ENCODE measurements at regions not wholly inside any gene's neighbourhood (a gene's known extent, or its start where the extent isn't known, plus 50 kb on each side); places are given as distances from the start of the nearest gene placed in this dataset.

GRCh38 chr1:55827350-55827749, 612.2 kb upstream of the USP24 start:
- Histone ChIP-seq H2BK5ac (ENCODE audit: low read length) (no peak overlapping the region), H3K23ac (ENCODE audit: low read depth, low read length, poor library complexity) (no peak overlapping the region), H4K8ac (ENCODE audit: low read depth, low read length) (no peak overlapping the region), H2BK12ac (ENCODE audit: low read length) (no peak overlapping the region), H2BK120ac (ENCODE audit: low read depth, low read length) (no peak overlapping the region), H3K27me3 (ENCODE audit: control insufficient read depth in 3 of 3, insufficient read depth in 3 of 3, low read depth in 1 of 3, low read length in 3 of 3) (no peaks in the 10 kb centered on the region), H3K36me3 (replicated peaks in 1 of 2; ENCODE audit: control insufficient read depth in 2 of 2, insufficient read depth in 2 of 2, low read length in 2 of 2) (no peaks in the 10 kb centered on the region), H3K18ac (ENCODE audit: low read length) (no peak overlapping the region), H4K91ac (ENCODE audit: low read depth, low read length, poor library complexity) (no peak overlapping the region), H3K4ac (ENCODE audit: low read length) (no peak overlapping the region), H3K14ac (ENCODE audit: low read length) (no peak overlapping the region), H3K4me1 (ENCODE audit: control insufficient read depth in 2 of 2, insufficient read depth in 1 of 2, low read depth in 1 of 2, low read length in 2 of 2) (no peaks in the 10 kb centered on the region), H2BK15ac (ENCODE audit: low read length) (no peak overlapping the region), H3K9me3 (replicated peaks in 1 of 2; ENCODE audit: control insufficient read depth in 2 of 2, insufficient read depth in 1 of 2, low read depth in 1 of 2, low read length in 2 of 2) (no peaks in the 10 kb centered on the region), H3K79me1 (ENCODE audit: low read depth, low read length) (no peaks in the 10 kb centered on the region), H2AFZ (ENCODE audit: low read length) (no peak overlapping the region), H3K9ac (ENCODE audit: low read depth, low read length, poor library complexity) (no peak overlapping the region), H3K27ac (replicated peaks; ENCODE audit: low read length) (no peak overlapping the region), H3K4me2 (ENCODE audit: insufficient read depth, low read length, poor library complexity, severe bottlenecking) (no peak overlapping the region), H2AK5ac (ENCODE audit: low read depth, low read length) (no peak overlapping the region), H3K4me3 (ENCODE audit: low read length in 2 of 2) (no peak overlapping the region)
- no peak for DNase-seq (ENCODE audit: low spot score)
- WGBS, 2 donors (ENCODE audit: extremely low coverage in 2 of 2, insufficient read length in 2 of 2, insufficient replicate concordance in 1 of 2): no CpG with 5 or more reads among the region's 4 CpGs

- Histone ChIP-seq H2BK15ac (ENCODE audit: low read length) (no peak overlapping the region), H3K27ac (replicated peaks; ENCODE audit: low read length) (no peak overlapping the region), H2BK12ac (ENCODE audit: low read length) (no peak overlapping the region), H3K4me1 (ENCODE audit: control insufficient read depth in 2 of 2, insufficient read depth in 1 of 2, low read depth in 1 of 2, low read length in 2 of 2) (no peaks in the 10 kb centered on the region), H2AFZ (ENCODE audit: low read length) (no peak overlapping the region), H3K27me3 (ENCODE audit: control insufficient read depth in 3 of 3, insufficient read depth in 3 of 3, low read depth in 1 of 3, low read length in 3 of 3) (no peaks in the 10 kb centered on the region), H3K9ac (ENCODE audit: low read depth, low read length, poor library complexity) (no peak overlapping the region), H2AK5ac (ENCODE audit: low read depth, low read length) (no peak overlapping the region), H2BK5ac (ENCODE audit: low read length) (no peak overlapping the region), H3K4me2 (ENCODE audit: insufficient read depth, low read length, poor library complexity, severe bottlenecking) (no peak overlapping the region), H3K79me1 (ENCODE audit: low read depth, low read length) (no peaks in the 10 kb centered on the region), H3K23ac (ENCODE audit: low read depth, low read length, poor library complexity) (no peak overlapping the region), H2BK120ac (ENCODE audit: low read depth, low read length) (no peak overlapping the region), H3K9me3 (replicated peaks in 1 of 2; ENCODE audit: control insufficient read depth in 2 of 2, insufficient read depth in 1 of 2, low read depth in 1 of 2, low read length in 2 of 2) (no peaks in the 10 kb centered on the region), H4K8ac (ENCODE audit: low read depth, low read length) (no peak overlapping the region), H3K4me3 (ENCODE audit: low read length in 2 of 2) (no peak overlapping the region), H3K18ac (ENCODE audit: low read length) (no peak overlapping the region), H3K36me3 (replicated peaks in 1 of 2; ENCODE audit: control insufficient read depth in 2 of 2, insufficient read depth in 2 of 2, low read length in 2 of 2) (no peaks in the 10 kb centered on the region), H3K14ac (ENCODE audit: low read length) (no peak overlapping the region), H3K4ac (ENCODE audit: low read length) (no peak overlapping the region), H4K91ac (ENCODE audit: low read depth, low read length, poor library complexity) (no peak overlapping the region)
- DNase-seq (ENCODE audit: low spot score): no peak
- no CpG with 5 or more reads among the region's 4 CpGs for WGBS, 2 donors (ENCODE audit: extremely low coverage in 2 of 2, insufficient read length in 2 of 2, insufficient replicate concordance in 1 of 2)
Measured at GRCh38 chr1:55826381-55827080, 611.4 kb upstream of the USP24 start.

GRCh38 chr1:55825461-55825860, 610.3 kb upstream of the USP24 start:
- no peak overlapping the region for H3K14ac ChIP-seq (ENCODE audit: low read length)
- H2BK15ac ChIP-seq (ENCODE audit: low read length): no peak overlapping the region
- no peak overlapping the region for H2BK5ac ChIP-seq (ENCODE audit: low read length)
- no peaks in the 10 kb centered on the region for H3K9me3 ChIP-seq (replicated peaks in 1 of 2; ENCODE audit: control insufficient read depth in 2 of 2, insufficient read depth in 1 of 2, low read depth in 1 of 2, low read length in 2 of 2)
- no peak overlapping the region for H4K8ac ChIP-seq (ENCODE audit: low read depth, low read length)
- H3K79me1 ChIP-seq (ENCODE audit: low read depth, low read length): no peaks in the 10 kb centered on the region
- H3K36me3 ChIP-seq (replicated peaks in 1 of 2; ENCODE audit: control insufficient read depth in 2 of 2, insufficient read depth in 2 of 2, low read length in 2 of 2): no peaks in the 10 kb centered on the region
- no peaks in the 10 kb centered on the region for H3K27me3 ChIP-seq (ENCODE audit: control insufficient read depth in 3 of 3, insufficient read depth in 3 of 3, low read depth in 1 of 3, low read length in 3 of 3)
- no peak overlapping the region for H3K9ac ChIP-seq (ENCODE audit: low read depth, low read length, poor library complexity)
- H3K4me3 ChIP-seq (ENCODE audit: low read length in 2 of 2): no peak overlapping the region
- H3K27ac ChIP-seq (replicated peaks; ENCODE audit: low read length): no peak overlapping the region
- H3K4me2 ChIP-seq (ENCODE audit: insufficient read depth, low read length, poor library complexity, severe bottlenecking): no peak overlapping the region
- H2AK5ac ChIP-seq (ENCODE audit: low read depth, low read length): no peak overlapping the region
- no peak overlapping the region for H3K4ac ChIP-seq (ENCODE audit: low read length)
- H4K91ac ChIP-seq (ENCODE audit: low read depth, low read length, poor library complexity): no peak overlapping the region
- no peak overlapping the region for H3K18ac ChIP-seq (ENCODE audit: low read length)
- no peak overlapping the region for H2AFZ ChIP-seq (ENCODE audit: low read length)
- no peak overlapping the region for H2BK120ac ChIP-seq (ENCODE audit: low read depth, low read length)
- no peaks in the 10 kb centered on the region for H3K4me1 ChIP-seq (ENCODE audit: control insufficient read depth in 2 of 2, insufficient read depth in 1 of 2, low read depth in 1 of 2, low read length in 2 of 2)
- no CpG with 5 or more reads among the region's 1 CpG for WGBS, 2 donors (ENCODE audit: extremely low coverage in 2 of 2, insufficient read length in 2 of 2, insufficient replicate concordance in 1 of 2)
- no peak overlapping the region for H3K23ac ChIP-seq (ENCODE audit: low read depth, low read length, poor library complexity)
- no peak overlapping the region for H2BK12ac ChIP-seq (ENCODE audit: low read length)
- DNase-seq (ENCODE audit: low spot score): no peak

GRCh38 chr1:55824251-55824640, 609.1 kb upstream of the USP24 start:
- H4K91ac ChIP-seq (ENCODE audit: low read depth, low read length, poor library complexity): no peak overlapping the region
- H3K4ac ChIP-seq (ENCODE audit: low read length): no peak overlapping the region
- H2BK5ac ChIP-seq (ENCODE audit: low read length): no peak overlapping the region
- H3K27ac ChIP-seq (replicated peaks; ENCODE audit: low read length): no peak overlapping the region
- no peak overlapping the region for H3K18ac ChIP-seq (ENCODE audit: low read length)
- H3K4me1 ChIP-seq (ENCODE audit: control insufficient read depth in 2 of 2, insufficient read depth in 1 of 2, low read depth in 1 of 2, low read length in 2 of 2): no peaks in the 10 kb centered on the region
- no peak overlapping the region for H2AFZ ChIP-seq (ENCODE audit: low read length)
- H2BK12ac ChIP-seq (ENCODE audit: low read length): no peak overlapping the region
- no peak overlapping the region for H3K23ac ChIP-seq (ENCODE audit: low read depth, low read length, poor library complexity)
- no peaks in the 10 kb centered on the region for H3K27me3 ChIP-seq (ENCODE audit: control insufficient read depth in 3 of 3, insufficient read depth in 3 of 3, low read depth in 1 of 3, low read length in 3 of 3)
- H3K36me3 ChIP-seq (replicated peaks in 1 of 2; ENCODE audit: control insufficient read depth in 2 of 2, insufficient read depth in 2 of 2, low read length in 2 of 2): no peaks in the 10 kb centered on the region
- H4K8ac ChIP-seq (ENCODE audit: low read depth, low read length): no peak overlapping the region
- no peak overlapping the region for H3K4me3 ChIP-seq (ENCODE audit: low read length in 2 of 2)
- no peak for DNase-seq (ENCODE audit: low spot score)
- no peak overlapping the region for H2BK120ac ChIP-seq (ENCODE audit: low read depth, low read length)
- no peak overlapping the region for H3K9ac ChIP-seq (ENCODE audit: low read depth, low read length, poor library complexity)
- no peak overlapping the region for H2AK5ac ChIP-seq (ENCODE audit: low read depth, low read length)
- no peaks in the 10 kb centered on the region for H3K79me1 ChIP-seq (ENCODE audit: low read depth, low read length)
- no peak overlapping the region for H3K4me2 ChIP-seq (ENCODE audit: insufficient read depth, low read length, poor library complexity, severe bottlenecking)
- no peak overlapping the region for H3K14ac ChIP-seq (ENCODE audit: low read length)
- no peaks in the 10 kb centered on the region for H3K9me3 ChIP-seq (replicated peaks in 1 of 2; ENCODE audit: control insufficient read depth in 2 of 2, insufficient read depth in 1 of 2, low read depth in 1 of 2, low read length in 2 of 2)
- H2BK15ac ChIP-seq (ENCODE audit: low read length): no peak overlapping the region

All from neuronal stem cell (in vitro differentiated cells).